ENCODE measurements at regions not wholly inside any gene's neighbourhood (a gene's known extent, or its start where the extent isn't known, plus 50 kb on each side); places are given as distances from the start of the nearest gene placed in this dataset.

DNA sequence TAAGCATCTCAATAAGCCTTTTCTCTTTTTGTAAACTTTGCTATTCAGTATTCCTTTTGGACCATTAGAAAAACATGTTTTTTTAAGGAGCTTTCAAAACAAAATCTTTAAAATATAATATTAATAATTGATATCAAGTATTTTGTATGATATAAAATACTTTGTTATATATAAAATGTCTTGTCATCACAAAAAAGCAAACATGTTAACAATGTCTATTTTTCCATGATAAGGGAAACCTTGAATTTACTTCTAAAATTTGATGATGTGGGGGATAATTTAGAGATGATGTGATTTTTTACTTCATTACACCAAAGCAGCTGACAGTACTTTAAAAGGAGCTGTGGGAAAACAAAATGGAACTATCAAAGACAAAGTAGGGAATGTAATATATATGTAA, 887.7 kb downstream of the SI start:
- POLR2A ChIA-PET, result no interaction called here
- TF ChIP-seq SIN3A (IDR thresholded peaks at IDR 0.05; ENCODE audit: borderline replicate concordance, low read depth, low read length), result no peak
- TF ChIP-seq GATA2 (CRISPR knock-in tag; IDR thresholded peaks at IDR 0.05), result no peak
- no peak for TF ChIP-seq CTCF (IDR thresholded peaks at IDR 0.05)
- TF ChIP-seq ZBTB33 (IDR thresholded peaks at IDR 0.05; ENCODE audit: borderline replicate concordance, low read depth), result no peak
- no peak for TF ChIP-seq NFIC (IDR thresholded peaks at IDR 0.05; ENCODE audit: borderline replicate concordance)
- TF ChIP-seq, protein P1, sequence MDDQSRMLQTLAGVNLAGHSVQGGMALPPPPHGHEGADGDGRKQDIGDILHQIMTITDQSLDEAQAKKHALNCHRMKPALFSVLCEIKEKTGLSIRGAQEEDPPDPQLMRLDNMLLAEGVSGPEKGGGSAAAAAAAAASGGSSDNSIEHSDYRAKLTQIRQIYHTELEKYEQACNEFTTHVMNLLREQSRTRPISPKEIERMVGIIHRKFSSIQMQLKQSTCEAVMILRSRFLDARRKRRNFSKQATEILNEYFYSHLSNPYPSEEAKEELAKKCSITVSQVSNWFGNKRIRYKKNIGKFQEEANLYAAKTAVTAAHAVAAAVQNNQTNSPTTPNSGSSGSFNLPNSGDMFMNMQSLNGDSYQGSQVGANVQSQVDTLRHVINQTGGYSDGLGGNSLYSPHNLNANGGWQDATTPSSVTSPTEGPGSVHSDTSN (IDR thresholded peaks at IDR 0.05), result no peak
- TF ChIP-seq POLR2AphosphoS5 (IDR thresholded peaks at IDR 0.05; ENCODE audit: low read depth, low read length), result no peak
- no peak for TF ChIP-seq FOSL2 (IDR thresholded peaks at IDR 0.05; ENCODE audit: borderline replicate concordance, low read depth)
- no peak for TF ChIP-seq NRF1 (IDR thresholded peaks at IDR 0.05; ENCODE audit: low read depth, low read length)
- TF ChIP-seq EZH2phosphoT487 (IDR thresholded peaks at IDR 0.05; ENCODE audit: borderline replicate concordance, low read depth), result no peak
- TF ChIP-seq RFX5 (IDR thresholded peaks at IDR 0.05; ENCODE audit: low read length), result no peak
- no peak for TF ChIP-seq MEF2A (IDR thresholded peaks at IDR 0.05; ENCODE audit: borderline replicate concordance, low read depth)
- no peak for TF ChIP-seq RAD21 (IDR thresholded peaks at IDR 0.05; ENCODE audit: low read length)
- Histone ChIP-seq H3K36me3 (replicated peaks in 1 of 2; ENCODE audit: control insufficient read depth in 1 of 2, insufficient read depth in 2 of 2, low read length in 1 of 2) (peaks cover 0 to 3% of the 10 kb centered on the region in 2 experiments), H3K27ac (ENCODE audit: low read depth in 2 of 2, low read length in 1 of 2) (no peak overlapping the region), H3F3A (replicated peaks; ENCODE audit: insufficient read depth) (no peaks in the 10 kb centered on the region), H3K79me2 (ENCODE audit: insufficient read depth) (no peaks in the 10 kb centered on the region), H3K9ac (no peak overlapping the region), H4K20me1 (ENCODE audit: insufficient read depth) (no peaks in the 10 kb centered on the region), H2AFZ (ENCODE audit: low read depth) (no peak overlapping the region), H3K4me1 (ENCODE audit: control insufficient read depth in 1 of 2, insufficient read depth in 2 of 2, low read depth in 1 of 2, low read length in 1 of 2) (no peaks in the 10 kb centered on the region), H3K9me2 (no peaks in the 10 kb centered on the region), H3K27me3 (ENCODE audit: insufficient read depth) (no peaks in the 10 kb centered on the region), H3K4me2 (no peak overlapping the region), H3K4me3 (ENCODE audit: low read depth in 2 of 2, low read length in 1 of 2) (no peak overlapping the region), H3K9me3 (no peaks in the 10 kb centered on the region)
- DNase-seq, result no peak
- CTCF ChIA-PET, result interaction anchor here (1.0 kb wide), 1 partner anchor 11 kb away, joined by 3 read pairs; no protein-coding TSS in a partner anchor

- POLR2A ChIA-PET, result no interaction called here
- no peaks in the 10 kb centered on the region for H3F3A ChIP-seq (replicated peaks; ENCODE audit: insufficient read depth)
- H3K4me1 ChIP-seq (ENCODE audit: control insufficient read depth in 1 of 2, insufficient read depth in 2 of 2, low read depth in 1 of 2, low read length in 1 of 2), result no peaks in the 10 kb centered on the region
- no peak overlapping the region for H2AFZ ChIP-seq (ENCODE audit: low read depth)
- no peaks in the 10 kb centered on the region for H3K9me2 ChIP-seq
- H3K9me3 ChIP-seq, result no peaks in the 10 kb centered on the region
- H3K79me2 ChIP-seq (ENCODE audit: insufficient read depth), result no peaks in the 10 kb centered on the region
- H3K27me3 ChIP-seq (ENCODE audit: insufficient read depth), result no peaks in the 10 kb centered on the region
- H4K20me1 ChIP-seq (ENCODE audit: insufficient read depth), result no peaks in the 10 kb centered on the region
- WGBS (ENCODE audit: low lambda C conversion rate), result 8% methylated on average over 3 of the region's 3 CpGs
- no peak overlapping the region for H3K27ac ChIP-seq (ENCODE audit: low read depth in 2 of 2, low read length in 1 of 2)
- H3K4me2 ChIP-seq, result no peak overlapping the region
- TF ChIP-seq ELF1 (IDR thresholded peaks at IDR 0.05), result no peak
- TF ChIP-seq CTCF (IDR thresholded peaks at IDR 0.05), result no peak
- TF ChIP-seq EP300 (IDR thresholded peaks at IDR 0.05; ENCODE audit: borderline replicate concordance in 1 of 2, low read depth in 1 of 2, low read length in 1 of 2), result no peak
- TF ChIP-seq FOXM1 (IDR thresholded peaks at IDR 0.05; ENCODE audit: low read depth), result no peak
- TF ChIP-seq RAD21 (IDR thresholded peaks at IDR 0.05; ENCODE audit: low read length), result no peak
- no peak for TF ChIP-seq NRF1 (IDR thresholded peaks at IDR 0.05; ENCODE audit: low read depth, low read length)
- no peak for TF ChIP-seq NFIC (IDR thresholded peaks at IDR 0.05; ENCODE audit: borderline replicate concordance)
- TF ChIP-seq CHD2 (IDR thresholded peaks at IDR 0.05; ENCODE audit: low read length, partially characterized antibody), result no peak
- no peak for TF ChIP-seq FOXJ3 (CRISPR knock-in tag; IDR thresholded peaks at IDR 0.05)
- no peak for TF ChIP-seq USF2 (IDR thresholded peaks at IDR 0.05; ENCODE audit: borderline replicate concordance, low read depth, low read length)
- TF ChIP-seq TEAD4 (IDR thresholded peaks at IDR 0.05; ENCODE audit: borderline replicate concordance, insufficient read depth), result no peak
- TF ChIP-seq MEF2A (IDR thresholded peaks at IDR 0.05; ENCODE audit: borderline replicate concordance, low read depth), result no peak
- no peak overlapping the region for H3K4me3 ChIP-seq (ENCODE audit: low read depth in 2 of 2, low read length in 1 of 2)
- H3K9ac ChIP-seq, result no peak overlapping the region
- CTCF ChIA-PET, result no interaction called here
- DNase-seq, result no peak
- peaks cover 0 to 3% of the 10 kb centered on the region in 2 experiments for H3K36me3 ChIP-seq (replicated peaks in 1 of 2; ENCODE audit: control insufficient read depth in 1 of 2, insufficient read depth in 2 of 2, low read length in 1 of 2)
Measured at GRCh38 chr3:164186095-164186494, 892.2 kb downstream of the SI start.

Data from SK-N-SH (cell line).